GM20431 (cell line): ENCODE measurements at regions not wholly inside any gene's neighbourhood (a gene's known extent, or its start where the extent isn't known, plus 50 kb on each side); places are given as distances from the start of the nearest gene placed in this dataset.
"Not testable (repeated sequence)": the region's sequence is repeated elsewhere in the genome, so short reads cannot be mapped to it uniquely, and the experiment has no call there.

Experiments
- in situ Hi-C: fragments of 300-500 bp; cut with MseI, MboI; formaldehyde crosslinking; loops from one replicate; pipeline ENCODE4 v1.15.0; 2020; ENCODE audit warnings: low sequenced_read_pairs; ENCODE audit not compliant: unreplicated experiment

GRCh38 chr16:54879681-54880080 lies 51.0 kb upstream of the IRX5 start:
- in situ Hi-C loops: no loop called here

- in situ Hi-C loops: no loop called here
These were observed 52.4 kb upstream of the IRX5 start for GRCh38 chr16:54878301-54878700.

GRCh38 chr16:54875443-54875842 lies 55.2 kb upstream of the IRX5 start:
- in situ Hi-C loops: no loop called here

GRCh38 chr16:54873716-54874373 lies 56.8 kb upstream of the IRX5 start:
- in situ Hi-C loops: not testable (repeated sequence)

GRCh38 chr16:54873071-54873470 lies 57.6 kb upstream of the IRX5 start:
- in situ Hi-C loops: no loop called here

- in situ Hi-C loops: no loop called here
These were observed 60.5 kb upstream of the IRX5 start for GRCh38 chr16:54870151-54870550.

GRCh38 chr16:54867302-54867832 lies 63.3 kb upstream of the IRX5 start:
- in situ Hi-C loops: no loop called here

GRCh38 chr16:54862529-54862928 lies 68.1 kb upstream of the IRX5 start:
- in situ Hi-C loops: no loop called here

GRCh38 chr16:54856871-54857270 lies 73.8 kb upstream of the IRX5 start:
- in situ Hi-C loops: no loop called here

GRCh38 chr16:54847609-54848008 lies 83.1 kb upstream of the IRX5 start:
- in situ Hi-C loops: no loop called here

GRCh38 chr16:54847207-54847606 lies 83.5 kb upstream of the IRX5 start:
- in situ Hi-C loops: no loop called here

GRCh38 chr16:54846766-54847165 lies 83.9 kb upstream of the IRX5 start:
- in situ Hi-C loops: no loop called here

- in situ Hi-C loops: no loop called here
These were observed 87.3 kb upstream of the IRX5 start for GRCh38 chr16:54843424-54843750.

GRCh38 chr16:54842743-54843423 lies 87.8 kb upstream of the IRX5 start:
- in situ Hi-C loops: no loop called here

GRCh38 chr16:54829691-54830090 lies 101.0 kb upstream of the IRX5 start:
- in situ Hi-C loops: no loop called here

GRCh38 chr16:54822892-54823291 lies 107.8 kb upstream of the IRX5 start:
- in situ Hi-C loops: no loop called here

GRCh38 chr16:54822492-54822891 lies 108.2 kb upstream of the IRX5 start:
- in situ Hi-C loops: no loop called here

GRCh38 chr16:54821731-54822130 lies 108.9 kb upstream of the IRX5 start:
- in situ Hi-C loops: no loop called here

GRCh38 chr16:54817940-54818574 lies 112.6 kb upstream of the IRX5 start:
- in situ Hi-C loops: no loop called here

- in situ Hi-C loops: no loop called here
These were observed 113.2 kb upstream of the IRX5 start for GRCh38 chr16:54817432-54817831.

GRCh38 chr16:54816471-54816870 lies 114.2 kb upstream of the IRX5 start:
- in situ Hi-C loops: no loop called here
